K562 (cell line): ENCODE measurements at regions not wholly inside any gene's neighbourhood (a gene's known extent, or its start where the extent isn't known, plus 50 kb on each side); places are given as distances from the start of the nearest gene placed in this dataset.
A peak's percentile ranks its signal among the peaks of the same experiment; 100 is the strongest.

Experiments used
- ARID1B ChIP-seq: fragments of 450-650 bp; IDR thresholded peaks from 2 replicates; pipeline ENCODE4 v1.6.1; 2016; ENCODE audit warnings: antibody characterized with exemption, mild to moderate bottlenecking, inconsistent platforms
- CBFA2T3 ChIP-seq: fragments of 450-650 bp; IDR thresholded peaks from 2 replicates; pipeline ENCODE4 v1.6.1; 2017
- DDX20 ChIP-seq: fragments of 450-650 bp; IDR thresholded peaks from 2 replicates; pipeline ENCODE4 v1.6.1; 2016; ENCODE audit warnings: missing genetic modification characterization, low read depth, mild to moderate bottlenecking, missing compliant biosample characterization, moderate library complexity
- EP300 ChIP-seq: IDR thresholded peaks from 2 replicates; pipeline ENCODE4 v1.6.1; 2012; ENCODE audit warnings: low read length, improper control_type of control experiment
- FOSL1 ChIP-seq: fragments of 200-800 bp; sonication (Bioruptor generic); conservative IDR thresholded peaks from 2 replicates; pipeline ENCODE4 v1.6.1; 2016; ENCODE audit warnings: missing genetic modification characterization, missing compliant biosample characterization
- HNRNPH1 ChIP-seq: fragments of 200-400 bp; formaldehyde crosslinking; optimal IDR thresholded peaks from 2 replicates; pipeline ENCODE3; 2017; ENCODE audit warnings: low read depth, mild to moderate bottlenecking, low read length, moderate library complexity
- JUND ChIP-seq, 2 experiments: IDR thresholded peaks; 2 replicates in 1 of 2; 3 replicates in 1 of 2; pipeline ENCODE4 v1.6.1; 2011; ENCODE audit warnings: borderline replicate concordance in 2 of 2, low read depth in 2 of 2, low read length in 2 of 2, improper control_type of control experiment in 1 of 2, missing biosample characterization in 1 of 2, missing genetic modification characterization in 1 of 2, missing genetic modification reagents in 1 of 2
- NCOA4 ChIP-seq: fragments of 450-650 bp; IDR thresholded peaks from 2 replicates; pipeline ENCODE4 v1.6.1; 2018; ENCODE audit warnings: mild to moderate bottlenecking; ENCODE audit not compliant: partially characterized antibody
- NFE2 ChIP-seq: IDR thresholded peaks from 2 replicates; pipeline ENCODE4 v1.6.1; 2014; ENCODE audit warnings: antibody characterized with exemption, low read depth
- POLR3G ChIP-seq: IDR thresholded peaks from 2 replicates; pipeline ENCODE4 v1.6.1; 2011; ENCODE audit not compliant: insufficient read length, insufficient replicate concordance; ENCODE audit errors: extremely low read depth
- TCF3 ChIP-seq: sonication (generic); formaldehyde crosslinking; IDR thresholded peaks from 2 replicates; pipeline ENCODE4 v1.4.0; 2020; ENCODE audit warnings: mild to moderate bottlenecking, missing genetic modification reagents
- XRCC5 ChIP-seq: fragments of 200-400 bp; formaldehyde crosslinking; IDR thresholded peaks from 2 replicates; pipeline ENCODE4 v1.6.1; 2017; ENCODE audit warnings: low read depth, mild to moderate bottlenecking, low read length
- ZBED1 ChIP-seq: IDR thresholded peaks from 2 replicates; pipeline ENCODE4 v1.6.1; 2014
- ZFPM2 ChIP-seq: fragments of 250-450 bp; sonication (Bioruptor Pico); IDR thresholded peaks from 2 replicates; pipeline ENCODE4 v1.5.1; 2022; ENCODE audit warnings: mild to moderate bottlenecking
- ZNF23 ChIP-seq: fragments of 250-450 bp; sonication (Bioruptor Pico); IDR thresholded peaks from 2 replicates; pipeline ENCODE4 v1.4.0; 2020; ENCODE audit warnings: mild to moderate bottlenecking
- ZNF354B ChIP-seq: fragments of 250-450 bp; sonication (Bioruptor Pico); IDR thresholded peaks from 2 replicates; pipeline ENCODE4 v1.4.0; 2020
- TF ChIP-seq, protein P1 (sequence below): sonication (generic); formaldehyde crosslinking; IDR thresholded peaks from 2 replicates; pipeline ENCODE4 v1.8.1; 2022; ENCODE audit warnings: missing genetic modification reagents
- TF ChIP-seq, protein P2 (sequence below): fragments of 450-650 bp; formaldehyde crosslinking; IDR thresholded peaks from 2 replicates; pipeline ENCODE4 v1.4.0; 2020; ENCODE audit warnings: mild to moderate bottlenecking, mixed read lengths
- TF ChIP-seq, protein P3 (sequence below): fragments of 450-650 bp; IDR thresholded peaks from 2 replicates; pipeline ENCODE4 v1.6.1; 2016; ENCODE audit warnings: borderline replicate concordance
- TF ChIP-seq, protein P4 (sequence below): fragments of 250-450 bp; sonication (Bioruptor Pico); IDR thresholded peaks from 2 replicates; pipeline ENCODE4 v1.4.0; 2020; ENCODE audit warnings: mild to moderate bottlenecking, moderate library complexity

DNA sequence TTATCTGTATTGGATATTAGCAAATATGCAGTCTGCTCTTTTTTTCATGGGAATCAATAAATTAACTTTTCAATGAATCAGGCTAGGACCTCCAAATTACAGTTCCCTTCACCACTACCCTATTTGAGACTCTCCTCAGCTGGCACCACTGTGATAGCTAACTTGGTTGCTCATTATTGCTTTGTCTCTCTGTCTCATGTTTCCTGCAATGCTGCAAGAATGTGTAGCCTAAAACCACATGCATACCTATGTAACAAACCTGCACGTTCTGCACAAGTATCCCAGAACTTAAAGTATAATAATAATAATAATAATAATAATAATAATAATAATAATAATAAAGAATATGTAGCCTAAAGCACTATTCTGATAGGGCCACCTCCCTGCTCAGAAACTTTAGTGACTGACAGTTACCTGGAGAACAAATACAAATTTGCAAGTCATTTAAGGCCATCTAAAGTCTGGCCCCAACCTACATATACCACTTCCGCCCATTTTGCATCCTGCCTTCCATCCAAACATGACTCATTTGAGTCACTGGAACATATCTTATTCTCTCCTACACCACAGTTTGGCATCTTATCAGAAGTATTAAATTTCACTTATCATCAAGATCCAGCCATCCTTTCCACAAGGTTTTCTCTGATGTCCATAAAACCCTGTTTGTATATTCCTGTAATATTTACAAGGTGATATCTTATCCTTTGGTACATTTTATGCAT lies 215.1 kb downstream of the LRRK2 start (continued):
- TF ChIP-seq, protein P1, sequence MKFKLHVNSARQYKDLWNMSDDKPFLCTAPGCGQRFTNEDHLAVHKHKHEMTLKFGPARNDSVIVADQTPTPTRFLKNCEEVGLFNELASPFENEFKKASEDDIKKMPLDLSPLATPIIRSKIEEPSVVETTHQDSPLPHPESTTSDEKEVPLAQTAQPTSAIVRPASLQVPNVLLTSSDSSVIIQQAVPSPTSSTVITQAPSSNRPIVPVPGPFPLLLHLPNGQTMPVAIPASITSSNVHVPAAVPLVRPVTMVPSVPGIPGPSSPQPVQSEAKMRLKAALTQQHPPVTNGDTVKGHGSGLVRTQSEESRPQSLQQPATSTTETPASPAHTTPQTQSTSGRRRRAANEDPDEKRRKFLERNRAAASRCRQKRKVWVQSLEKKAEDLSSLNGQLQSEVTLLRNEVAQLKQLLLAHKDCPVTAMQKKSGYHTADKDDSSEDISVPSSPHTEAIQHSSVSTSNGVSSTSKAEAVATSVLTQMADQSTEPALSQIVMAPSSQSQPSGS (CRISPR knock-in tag), result no peak
- TF ChIP-seq POLR3G (no peak), DDX20 (no peak), ZBED1 (no peak), ARID1B (peak; percentile 50; the same call in 1 of the 2 replicates), TCF3 (CRISPR knock-in tag) (peak; percentile 62), ZFPM2 (CRISPR knock-in tag) (no peak), XRCC5 (no peak), EP300 (peak; percentile 13; the same call in 1 of the 2 replicates), CBFA2T3 (peak; percentile 52; the same call in 1 of the 2 replicates), JUND (IDR thresholded peaks at IDR 0.05; ENCODE audit: borderline replicate concordance, low read depth, low read length) (0 out of 2 replicates have a peak, but pooled peaks have one; percentile 23), JUND (tag; IDR thresholded peaks at IDR 0.05; ENCODE audit: borderline replicate concordance, low read depth, low read length) (no peak), FOSL1 (peak; percentile 55), HNRNPH1 (no peak), ZNF23 (no peak), ZNF354B (CRISPR knock-in tag) (no peak), NCOA4 (no peak), NFE2 (peak; percentile 45; the same call in 1 of the 2 replicates)
- TF ChIP-seq, protein P2, sequence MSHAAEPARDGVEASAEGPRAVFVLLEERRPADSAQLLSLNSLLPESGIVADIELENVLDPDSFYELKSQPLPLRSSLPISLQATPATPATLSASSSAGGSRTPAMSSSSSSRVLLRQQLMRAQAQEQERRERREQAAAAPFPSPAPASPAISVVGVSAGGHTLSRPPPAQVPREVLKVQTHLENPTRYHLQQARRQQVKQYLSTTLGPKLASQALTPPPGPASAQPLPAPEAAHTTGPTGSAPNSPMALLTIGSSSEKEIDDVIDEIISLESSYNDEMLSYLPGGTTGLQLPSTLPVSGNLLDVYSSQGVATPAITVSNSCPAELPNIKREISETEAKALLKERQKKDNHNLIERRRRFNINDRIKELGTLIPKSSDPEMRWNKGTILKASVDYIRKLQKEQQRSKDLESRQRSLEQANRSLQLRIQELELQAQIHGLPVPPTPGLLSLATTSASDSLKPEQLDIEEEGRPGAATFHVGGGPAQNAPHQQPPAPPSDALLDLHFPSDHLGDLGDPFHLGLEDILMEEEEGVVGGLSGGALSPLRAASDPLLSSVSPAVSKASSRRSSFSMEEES, result no peak
- TF ChIP-seq, protein P3, sequence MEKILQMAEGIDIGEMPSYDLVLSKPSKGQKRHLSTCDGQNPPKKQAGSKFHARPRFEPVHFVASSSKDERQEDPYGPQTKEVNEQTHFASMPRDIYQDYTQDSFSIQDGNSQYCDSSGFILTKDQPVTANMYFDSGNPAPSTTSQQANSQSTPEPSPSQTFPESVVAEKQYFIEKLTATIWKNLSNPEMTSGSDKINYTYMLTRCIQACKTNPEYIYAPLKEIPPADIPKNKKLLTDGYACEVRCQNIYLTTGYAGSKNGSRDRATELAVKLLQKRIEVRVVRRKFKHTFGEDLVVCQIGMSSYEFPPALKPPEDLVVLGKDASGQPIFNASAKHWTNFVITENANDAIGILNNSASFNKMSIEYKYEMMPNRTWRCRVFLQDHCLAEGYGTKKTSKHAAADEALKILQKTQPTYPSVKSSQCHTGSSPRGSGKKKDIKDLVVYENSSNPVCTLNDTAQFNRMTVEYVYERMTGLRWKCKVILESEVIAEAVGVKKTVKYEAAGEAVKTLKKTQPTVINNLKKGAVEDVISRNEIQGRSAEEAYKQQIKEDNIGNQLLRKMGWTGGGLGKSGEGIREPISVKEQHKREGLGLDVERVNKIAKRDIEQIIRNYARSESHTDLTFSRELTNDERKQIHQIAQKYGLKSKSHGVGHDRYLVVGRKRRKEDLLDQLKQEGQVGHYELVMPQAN, result no peak
- TF ChIP-seq, protein P4, sequence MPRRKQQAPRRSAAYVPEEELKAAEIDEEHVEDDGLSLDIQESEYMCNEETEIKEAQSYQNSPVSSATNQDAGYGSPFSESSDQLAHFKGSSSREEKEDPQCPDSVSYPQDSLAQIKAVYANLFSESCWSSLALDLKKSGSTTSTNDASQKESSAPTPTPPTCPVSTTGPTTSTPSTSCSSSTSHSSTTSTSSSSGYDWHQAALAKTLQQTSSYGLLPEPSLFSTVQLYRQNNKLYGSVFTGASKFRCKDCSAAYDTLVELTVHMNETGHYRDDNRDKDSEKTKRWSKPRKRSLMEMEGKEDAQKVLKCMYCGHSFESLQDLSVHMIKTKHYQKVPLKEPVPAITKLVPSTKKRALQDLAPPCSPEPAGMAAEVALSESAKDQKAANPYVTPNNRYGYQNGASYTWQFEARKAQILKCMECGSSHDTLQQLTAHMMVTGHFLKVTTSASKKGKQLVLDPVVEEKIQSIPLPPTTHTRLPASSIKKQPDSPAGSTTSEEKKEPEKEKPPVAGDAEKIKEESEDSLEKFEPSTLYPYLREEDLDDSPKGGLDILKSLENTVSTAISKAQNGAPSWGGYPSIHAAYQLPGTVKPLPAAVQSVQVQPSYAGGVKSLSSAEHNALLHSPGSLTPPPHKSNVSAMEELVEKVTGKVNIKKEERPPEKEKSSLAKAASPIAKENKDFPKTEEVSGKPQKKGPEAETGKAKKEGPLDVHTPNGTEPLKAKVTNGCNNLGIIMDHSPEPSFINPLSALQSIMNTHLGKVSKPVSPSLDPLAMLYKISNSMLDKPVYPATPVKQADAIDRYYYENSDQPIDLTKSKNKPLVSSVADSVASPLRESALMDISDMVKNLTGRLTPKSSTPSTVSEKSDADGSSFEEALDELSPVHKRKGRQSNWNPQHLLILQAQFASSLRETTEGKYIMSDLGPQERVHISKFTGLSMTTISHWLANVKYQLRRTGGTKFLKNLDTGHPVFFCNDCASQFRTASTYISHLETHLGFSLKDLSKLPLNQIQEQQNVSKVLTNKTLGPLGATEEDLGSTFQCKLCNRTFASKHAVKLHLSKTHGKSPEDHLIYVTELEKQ (CRISPR knock-in tag), result no peak
